HepG2 (cell line): ENCODE measurements at regions not wholly inside any gene's neighbourhood (a gene's known extent, or its start where the extent isn't known, plus 50 kb on each side); places are given as distances from the start of the nearest gene placed in this dataset.

Experiments used
- ATAC-seq: fragments of 200-7000 bp; cut with Tn5 transposase; 3 replicates; pipeline ENCODE4 v1.9.1; 2020; ENCODE audit warnings: mild to moderate bottlenecking, moderate library complexity
- BruUV-seq: library from RNA; stranded (reverse); fragments of 400-500 nt; replicated peaks from 2 replicates; lab custom pipeline; 2021; lab: Mats Ljungman, UMichigan
- CTCF ChIA-PET: fragments of 300-600 bp; formaldehyde crosslinking; extraction: SDS; loops from one replicate; lab custom pipeline; 2021; ENCODE audit warnings: low total read pairs, inconsistent platforms, low intra/inter-chr PET ratio; lab: Yijun Ruan, JAX
- POLR2A ChIA-PET: fragments of 350-600 bp; sonication (Branson Sonifier 250); formaldehyde crosslinking; loops from one replicate; lab custom pipeline; 2020; ENCODE audit warnings: antibody characterized with exemption, inconsistent platforms; lab: Yijun Ruan, JAX
- DNase-seq: peaks from one replicate; pipeline ENCODE4 v3.0.0-alpha.2; 2015; ENCODE audit warnings: low spot score
- FAIRE-seq: peaks from 3 replicates; lab custom pipeline; 2011; peaks lifted over from hg19 to GRCh38; lab: Jason Lieb, UNC
- H2AFZ ChIP-seq: one replicate; pipeline ENCODE4 v1.6.1; 2011; ENCODE audit warnings: low read length, inconsistent platforms
- H3K27ac ChIP-seq: fragments of 300-600 bp; 3 replicates; pipeline ENCODE4 v1.8.0; 2011; ENCODE audit warnings: mixed run types, mild to moderate bottlenecking, mixed read lengths, low read length, inconsistent platforms; ENCODE audit not compliant: insufficient read depth; ENCODE audit errors: extremely low read length
- H3K27me3 ChIP-seq, 2 experiments: fragments of 200-600 bp in 1 of 2; 2 replicates in 1 of 2; 3 replicates in 1 of 2; pipeline versions ENCODE4 v1.6.0 to v1.8.0; 2011; ENCODE audit warnings: low read length in 2 of 2, mild to moderate bottlenecking in 2 of 2, moderate library complexity in 2 of 2, inconsistent platforms in 1 of 2; ENCODE audit not compliant: insufficient read depth in 2 of 2, control insufficient read depth in 1 of 2
- H3K36me3 ChIP-seq, 2 experiments: fragments of 200-600 bp in 1 of 2; replicated peaks in 1 of 2; 2 replicates in 1 of 2; 3 replicates in 1 of 2; pipeline versions ENCODE4 v1.5.1 to v1.8.0; 2011; ENCODE audit warnings: low read length in 2 of 2, inconsistent platforms in 1 of 2; ENCODE audit not compliant: insufficient read depth in 2 of 2, control insufficient read depth in 1 of 2
- H3K4me1 ChIP-seq: 2 replicates; pipeline ENCODE4 v1.5.1; 2012; ENCODE audit warnings: low read length, inconsistent platforms; ENCODE audit not compliant: insufficient read depth
- H3K4me2 ChIP-seq: 2 replicates; pipeline ENCODE4 v1.6.0; 2011; ENCODE audit warnings: low read depth, low read length, inconsistent platforms
- H3K4me3 ChIP-seq, 3 experiments: fragments of 200-600 bp in 1 of 3; sonication (generic), shearing (Covaris generic) in 1 of 3; replicated peaks in 1 of 3; 2 replicates each; pipeline ENCODE4 v1.5.1; 2011 to 2016; ENCODE audit warnings: low read length in 3 of 3, inconsistent platforms in 2 of 3, low read depth in 2 of 3, mild to moderate bottlenecking in 2 of 3, control low read depth in 1 of 3, mixed read lengths in 1 of 3; ENCODE audit not compliant: insufficient read depth in 1 of 3
- H3K79me2 ChIP-seq: one replicate; pipeline ENCODE4 v1.6.1; 2011; ENCODE audit warnings: low read length, inconsistent platforms; ENCODE audit not compliant: insufficient read depth
- H3K9ac ChIP-seq: 2 replicates; pipeline ENCODE4 v1.6.0; 2011; ENCODE audit warnings: mild to moderate bottlenecking, low read depth, low read length, inconsistent platforms; ENCODE audit not compliant: insufficient read depth
- H3K9me3 ChIP-seq: 2 replicates; pipeline ENCODE4 v1.5.1; 2012; ENCODE audit warnings: mild to moderate bottlenecking, low read length
- H4K20me1 ChIP-seq: 2 replicates; pipeline ENCODE4 v1.6.0; 2011; ENCODE audit warnings: inconsistent platforms, mild to moderate bottlenecking, low read length, moderate library complexity; ENCODE audit not compliant: insufficient read depth
- GABPB1 ChIP-seq: IDR thresholded peaks from 2 replicates; pipeline ENCODE4 v1.6.1; 2016; ENCODE audit warnings: mild to moderate bottlenecking, missing genetic modification reagents, moderate library complexity, missing compliant biosample characterization
- HCFC1 ChIP-seq: fragments of 150-350 bp; IDR thresholded peaks from 2 replicates; pipeline ENCODE4 v1.6.1; 2014; ENCODE audit warnings: low read depth, low read length
- KDM4B ChIP-seq: sonication (generic); formaldehyde crosslinking; IDR thresholded peaks from 2 replicates; pipeline ENCODE4 v1.4.0; 2020; ENCODE audit warnings: missing genetic modification reagents
- KLF12 ChIP-seq: sonication (generic); formaldehyde crosslinking; IDR thresholded peaks from 2 replicates; pipeline ENCODE4 v1.4.0; 2020; ENCODE audit warnings: missing genetic modification reagents, borderline replicate concordance
- NCOA1 ChIP-seq: sonication (generic); formaldehyde crosslinking; IDR thresholded peaks from 2 replicates; pipeline ENCODE4 v1.9.0; 2021; ENCODE audit warnings: missing genetic modification reagents
- ZBTB8A ChIP-seq: sonication (generic); formaldehyde crosslinking; IDR thresholded peaks from 2 replicates; pipeline ENCODE4 v1.4.0; 2020; ENCODE audit warnings: mild to moderate bottlenecking, low read depth, missing genetic modification reagents, borderline replicate concordance
- ZNF260 ChIP-seq: sonication (generic); formaldehyde crosslinking; IDR thresholded peaks from 2 replicates; pipeline ENCODE4 v1.4.0; 2020; ENCODE audit warnings: missing genetic modification reagents, low read depth, mild to moderate bottlenecking, borderline replicate concordance
- ZNF264 ChIP-seq: sonication (generic); formaldehyde crosslinking; IDR thresholded peaks from 2 replicates; pipeline ENCODE4 v1.4.0; 2020; ENCODE audit warnings: missing genetic modification reagents
- ZNF598 ChIP-seq: sonication (generic); formaldehyde crosslinking; IDR thresholded peaks from 2 replicates; pipeline ENCODE4 v1.5.1; 2020; ENCODE audit warnings: mild to moderate bottlenecking, missing genetic modification reagents, borderline replicate concordance
- WGBS: methylation state at CpG from one replicate; pipeline ENCODE4 v1.1.6; 2017; ENCODE audit warnings: low lambda C conversion rate; 5-methylcytosine and 5-hydroxymethylcytosine counted together
- in situ Hi-C: cut with HindIII; loops from 2 replicates; pipeline ENCODE4 v1.10.0; 2017; ENCODE audit warnings: low pct_unique_long_range_greater_than_20kb; ENCODE audit not compliant: extremely low pct_ligation_motif_present
- intact Hi-C: fragments of 100-400 bp; cut with micrococcal nuclease; formaldehyde crosslinking; loops from one replicate; pipeline ENCODE4 v1.10.0; 2022; ENCODE audit not compliant: unreplicated experiment
- TF ChIP-seq, protein P1 (sequence below): conservative IDR thresholded peaks from 2 replicates; pipeline ENCODE4 v1.6.1; 2018; ENCODE audit warnings: missing genetic modification reagents

DNA sequence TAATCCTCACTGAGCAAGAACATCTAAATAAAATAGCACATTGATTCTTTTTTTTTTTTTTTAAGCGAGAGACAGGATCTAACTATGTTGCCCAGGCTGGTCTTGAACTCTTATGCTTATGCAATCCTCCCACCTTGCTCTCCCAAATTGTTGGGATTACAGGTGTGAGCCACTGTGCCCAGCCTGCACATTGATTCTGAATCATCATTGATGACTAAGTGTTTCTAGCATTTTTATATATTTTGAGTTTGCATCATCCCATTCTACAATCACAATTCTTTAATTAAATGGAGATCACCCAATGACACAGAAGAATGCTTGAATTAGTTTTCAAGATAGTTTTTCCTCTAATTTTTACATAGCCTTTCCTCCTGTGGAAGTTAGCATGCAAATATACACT is 354.1 kb downstream of the KLF5 start:
- Histone ChIP-seq H3K27ac (no peak overlapping the region), H3K9me3 (no peaks in the 10 kb centered on the region), H3K36me3 (no peaks in the 10 kb centered on the region), H4K20me1 (no peaks in the 10 kb centered on the region), H3K27me3 (no peaks in the 10 kb centered on the region; a peak in 1 of 5 replicates), H3K4me1 (no peaks in the 10 kb centered on the region), H3K9ac (no peak overlapping the region), H3K79me2 (no peaks in the 10 kb centered on the region), H2AFZ (no peak overlapping the region), H3K4me2 (no peak overlapping the region), H3K4me3 (no peak overlapping the region)
- no peak for ATAC-seq
- FAIRE-seq = no peak
- WGBS = 0% methylated on average over 1 of the region's 1 CpG
- no peak for DNase-seq
- intact Hi-C loops = no loop called here
- BruUV-seq = no TSS peak
- in situ Hi-C loops = loop anchor here (10.0 to 25.0 kb wide), 2 partner anchors 351 to 568 kb away; partner anchors contain the start of gene KLF5
- CTCF ChIA-PET = no interaction called here
- POLR2A ChIA-PET = no interaction called here
- TF ChIP-seq HCFC1 = no peak
- no peak for TF ChIP-seq ZNF260 (CRISPR knock-in tag)
- no peak for TF ChIP-seq NCOA1 (CRISPR knock-in tag)
- TF ChIP-seq, protein P1, sequence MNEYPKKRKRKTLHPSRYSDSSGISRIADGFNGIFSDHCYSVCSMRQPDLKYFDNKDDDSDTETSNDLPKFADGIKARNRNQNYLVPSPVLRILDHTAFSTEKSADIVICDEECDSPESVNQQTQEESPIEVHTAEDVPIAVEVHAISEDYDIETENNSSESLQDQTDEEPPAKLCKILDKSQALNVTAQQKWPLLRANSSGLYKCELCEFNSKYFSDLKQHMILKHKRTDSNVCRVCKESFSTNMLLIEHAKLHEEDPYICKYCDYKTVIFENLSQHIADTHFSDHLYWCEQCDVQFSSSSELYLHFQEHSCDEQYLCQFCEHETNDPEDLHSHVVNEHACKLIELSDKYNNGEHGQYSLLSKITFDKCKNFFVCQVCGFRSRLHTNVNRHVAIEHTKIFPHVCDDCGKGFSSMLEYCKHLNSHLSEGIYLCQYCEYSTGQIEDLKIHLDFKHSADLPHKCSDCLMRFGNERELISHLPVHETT (CRISPR knock-in tag) = no peak
- no peak for TF ChIP-seq KLF12 (CRISPR knock-in tag)
- TF ChIP-seq ZBTB8A = no peak
- TF ChIP-seq ZNF598 (CRISPR knock-in tag) = no peak
- TF ChIP-seq GABPB1 (CRISPR knock-in tag) = no peak
- TF ChIP-seq ZNF264 (CRISPR knock-in tag) = no peak
- TF ChIP-seq KDM4B (CRISPR knock-in tag) = no peak
